HG02970 (cell line): ENCODE measurements at regions not wholly inside any gene's neighbourhood (a gene's known extent, or its start where the extent isn't known, plus 50 kb on each side); places are given as distances from the start of the nearest gene placed in this dataset.
"Not testable (repeated sequence)": the region's sequence is repeated elsewhere in the genome, so short reads cannot be mapped to it uniquely, and the experiment has no call there.

ENCODE experiments used
- ATAC-seq: cut with Tn5 transposase; IDR thresholded peaks from one replicate; pipeline ENCODE4 v1.9.1; 2021; ENCODE audit warnings: mild to moderate bottlenecking, moderate library complexity, moderate number of reproducible peaks; ENCODE audit not compliant: unreplicated experiment, low FRiP score

DNA sequence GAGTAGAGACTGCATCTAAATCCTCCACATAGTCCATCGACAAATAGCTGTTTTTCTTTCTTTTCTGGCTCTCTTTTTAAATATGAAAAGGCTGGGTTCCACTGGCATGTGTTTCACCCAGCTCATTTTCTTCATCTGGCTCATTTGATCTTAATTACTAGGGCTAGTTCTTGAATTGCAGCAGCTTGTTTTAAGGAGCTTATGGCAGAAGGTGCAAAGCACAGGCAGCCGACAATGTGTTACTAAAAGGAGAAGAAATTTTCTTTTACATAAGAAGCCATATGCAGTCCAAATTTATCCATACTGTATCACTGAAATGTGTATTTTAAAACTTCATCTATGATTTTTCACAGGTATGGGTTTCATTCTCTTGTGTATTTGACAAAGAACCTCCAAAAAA is 205.6 kb upstream of the PTER start:
- ATAC-seq: no peak

DNA sequence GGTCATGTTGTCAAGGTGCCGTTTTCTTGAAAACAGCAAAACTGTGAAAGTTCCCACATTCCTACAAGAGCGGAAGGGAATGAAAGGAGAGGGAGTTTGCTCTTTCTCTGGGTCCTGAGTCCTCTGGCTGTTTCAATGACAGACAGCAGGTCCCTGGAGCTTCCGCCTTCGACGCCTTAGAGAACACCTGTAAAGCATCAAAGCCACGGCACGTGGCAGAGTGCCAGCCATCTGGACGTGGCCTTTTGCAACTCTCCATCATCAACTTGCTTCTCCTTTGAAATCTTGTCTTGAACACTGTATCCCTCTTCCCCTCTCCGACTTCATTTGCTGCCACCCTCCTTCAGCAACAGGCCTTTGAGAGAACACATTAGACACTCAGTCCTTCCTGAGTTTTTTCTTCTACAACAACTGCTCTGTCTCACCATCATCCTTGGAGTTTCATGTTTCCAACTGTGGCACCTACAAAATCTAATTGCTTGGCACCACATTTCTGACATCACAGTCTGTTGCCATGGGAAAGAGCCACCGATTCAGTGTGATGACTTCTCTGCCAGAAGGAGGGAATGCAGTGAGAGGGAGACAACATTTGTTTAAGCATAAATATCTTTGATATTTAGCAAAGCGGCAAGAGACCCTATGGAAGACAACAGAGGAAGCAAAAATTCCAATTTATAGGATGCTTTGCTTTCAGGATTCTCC is 204.9 kb upstream of the PTER start:
- ATAC-seq: no peak

DNA sequence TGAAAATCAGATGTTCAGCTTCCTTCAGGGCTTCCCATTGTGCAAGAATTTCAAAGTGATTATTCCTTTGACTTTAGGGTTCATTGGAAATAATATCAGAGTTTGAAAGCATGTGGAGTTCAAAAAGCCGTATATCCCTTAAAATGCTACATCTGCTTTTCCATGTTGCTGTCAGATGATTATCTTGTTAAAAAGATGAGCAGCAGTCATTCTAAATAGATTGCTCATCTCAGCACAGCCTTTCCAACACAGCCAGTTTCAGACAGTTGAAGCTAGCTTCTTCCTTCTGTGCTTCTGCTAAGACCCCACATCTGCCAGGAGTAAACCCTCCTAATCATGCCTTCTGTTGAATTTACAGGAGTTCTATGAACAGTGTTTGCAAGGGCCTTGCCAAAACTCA is 204.4 kb upstream of the PTER start:
- ATAC-seq: no peak

DNA sequence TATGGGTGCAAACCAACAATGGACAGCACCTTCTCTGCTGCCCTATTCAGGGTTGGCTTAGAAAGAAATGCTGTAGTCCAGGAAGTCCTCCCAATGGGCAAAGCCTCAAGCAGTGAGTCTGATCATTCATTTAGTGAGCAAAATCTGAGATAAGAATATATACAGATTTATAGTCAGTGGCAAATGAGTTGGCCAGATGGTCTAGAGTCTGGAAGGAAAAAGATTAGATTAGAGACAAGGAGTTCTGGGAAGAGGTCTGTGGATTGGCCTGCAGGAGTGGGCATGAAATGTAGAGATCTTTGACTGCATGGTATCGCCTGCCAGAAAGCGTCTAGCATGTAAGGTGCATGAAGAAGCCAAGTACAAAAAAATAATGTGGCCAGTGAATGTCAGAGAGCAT is 201.9 kb upstream of the PTER start:
- ATAC-seq: no peak

DNA sequence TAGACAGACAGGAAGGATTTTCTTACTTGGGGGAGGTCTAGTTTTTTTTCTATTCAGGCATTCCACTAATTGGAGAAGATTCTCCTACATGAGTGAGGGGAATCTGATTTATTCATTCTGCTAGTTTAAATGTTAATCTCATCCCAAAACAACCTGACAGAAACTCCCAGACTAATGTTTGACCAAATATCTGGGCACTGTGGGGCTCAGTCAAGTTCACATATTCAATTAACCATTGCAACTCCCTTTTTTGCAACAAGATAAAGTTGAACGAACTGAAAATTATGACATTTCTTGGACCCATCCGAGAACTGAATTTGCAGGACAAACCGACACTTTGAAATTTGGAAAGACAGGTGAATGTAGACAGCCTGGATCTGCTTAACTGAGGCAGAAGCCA is 194.4 kb upstream of the PTER start:
- ATAC-seq: no peak

DNA sequence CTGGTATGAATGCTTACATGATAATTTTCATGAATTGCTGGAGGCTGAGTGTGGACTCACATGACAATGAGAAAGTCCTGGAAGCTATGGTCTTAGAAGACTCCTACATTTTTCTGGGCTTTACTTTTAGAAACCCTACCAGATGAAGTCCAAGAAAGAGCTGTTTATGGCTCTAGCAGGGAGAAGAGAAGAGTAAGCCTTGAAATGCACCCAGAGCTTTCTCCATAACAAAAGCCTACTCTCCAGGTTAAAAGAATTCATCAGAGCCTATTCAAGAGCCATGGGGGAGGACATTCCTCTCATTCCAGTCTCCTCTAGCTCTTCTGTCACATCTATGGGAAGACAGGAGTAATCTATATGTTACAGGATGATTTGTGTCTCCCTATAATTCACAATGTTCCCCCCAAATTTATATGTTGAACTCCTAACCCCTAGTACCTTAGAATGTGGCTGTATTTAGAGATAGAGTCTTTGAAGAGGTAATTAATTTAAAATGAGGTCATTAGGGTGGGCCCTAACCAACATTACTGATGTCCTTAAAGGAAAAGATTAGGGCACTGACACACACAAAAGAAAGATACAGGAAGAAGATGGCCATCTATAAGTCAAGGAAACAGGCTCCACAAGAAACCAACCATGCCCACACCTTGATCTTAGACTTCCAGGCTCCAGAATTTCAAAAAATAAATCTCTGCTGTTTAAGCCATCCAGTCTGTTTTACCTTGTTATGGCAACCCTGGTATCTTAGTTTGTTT is 193.8 kb upstream of the PTER start:
- no peak for ATAC-seq

DNA sequence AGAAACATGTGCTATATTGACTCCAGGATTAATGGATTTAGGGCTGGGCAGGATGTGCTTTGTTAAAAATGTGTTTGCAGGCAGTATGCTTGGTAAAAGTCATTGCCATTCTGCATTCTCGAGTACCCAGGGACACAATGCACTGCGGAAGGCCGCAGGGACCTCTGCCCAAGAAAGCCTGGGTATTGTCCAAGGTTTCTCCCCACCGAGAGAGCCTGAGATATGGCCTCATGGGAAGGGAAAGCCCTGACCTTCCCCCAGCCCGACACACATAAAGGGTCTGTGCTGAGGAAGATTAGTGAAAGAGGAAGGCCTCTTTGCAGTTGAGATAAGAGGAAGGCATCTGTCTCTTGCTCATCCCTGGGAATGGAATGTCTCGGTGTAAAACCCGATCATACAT is 186.7 kb upstream of the PTER start:
- not testable (repeated sequence) for ATAC-seq

DNA sequence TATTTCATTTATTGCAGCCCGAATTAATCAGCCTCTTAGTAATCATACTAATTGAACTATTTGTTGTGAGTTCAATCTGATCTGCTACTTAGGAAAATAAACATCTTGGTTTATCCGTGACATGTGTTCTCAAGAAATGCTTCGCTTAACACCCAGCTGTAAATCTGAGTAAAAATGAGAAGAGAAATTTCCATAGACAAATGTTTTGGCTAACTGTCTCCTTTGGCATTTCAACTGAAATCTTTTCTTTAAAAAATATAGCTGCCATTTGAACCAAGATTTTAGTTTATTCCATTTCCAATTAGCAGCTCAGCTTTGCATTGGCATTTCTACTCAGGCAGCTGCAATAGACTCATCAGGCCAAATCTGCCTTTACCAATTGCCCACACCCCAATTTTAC is 180.5 kb upstream of the PTER start:
- no peak for ATAC-seq

DNA sequence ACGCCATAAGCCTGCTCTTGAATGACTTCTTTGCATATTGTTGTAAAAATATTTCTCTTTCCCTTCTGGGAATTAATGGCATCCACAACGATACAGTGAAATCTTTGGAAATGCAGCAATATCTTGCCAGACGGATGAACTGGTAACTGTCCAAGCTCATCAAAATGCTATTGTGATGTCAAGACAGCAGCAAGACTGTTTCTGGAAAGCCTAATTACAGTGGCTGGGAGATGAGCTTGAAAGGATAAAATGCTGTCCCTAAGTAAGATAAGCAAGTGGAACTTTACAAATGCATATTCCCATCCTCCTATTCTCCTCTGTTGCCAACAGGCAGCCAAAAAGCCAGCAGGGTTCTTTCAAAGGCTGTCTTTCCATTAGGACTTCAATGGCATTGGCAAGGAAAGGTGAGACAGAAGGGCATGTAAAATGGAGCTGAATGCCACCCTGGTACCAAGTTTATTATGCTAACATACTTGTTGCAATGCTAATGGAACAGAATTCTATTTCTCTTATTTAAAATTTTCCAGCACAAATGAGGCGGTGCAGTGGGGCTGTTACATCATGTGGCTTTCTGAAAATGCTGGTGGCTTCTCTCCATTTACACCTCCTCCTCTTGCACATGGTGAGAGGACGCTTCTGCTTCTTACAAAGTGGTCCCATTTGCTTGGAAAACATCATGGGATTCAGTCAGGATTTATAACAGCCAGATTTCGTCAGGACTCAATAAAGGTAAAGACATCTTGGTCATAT is 178.3 kb upstream of the PTER start:
- ATAC-seq: no peak

DNA sequence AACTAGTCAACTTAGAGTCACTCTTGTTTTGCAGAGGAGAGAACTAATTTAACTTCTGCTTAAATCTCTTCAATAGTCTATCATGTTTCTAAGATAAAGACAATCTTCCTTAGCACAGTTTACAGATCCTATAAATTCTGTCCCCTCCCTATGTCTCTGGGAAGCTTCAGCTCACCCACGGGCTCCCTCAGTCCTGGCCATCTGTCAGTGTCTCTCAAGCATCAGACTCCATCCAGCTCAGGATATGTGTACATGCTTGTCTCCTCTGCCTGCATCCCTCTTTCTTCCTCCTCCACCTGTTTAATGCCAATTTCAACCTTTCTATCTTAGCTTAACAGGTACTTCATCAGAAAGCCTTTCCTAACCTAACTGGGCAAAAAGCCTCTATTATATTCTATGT is 177.1 kb upstream of the PTER start:
- no peak for ATAC-seq

DNA sequence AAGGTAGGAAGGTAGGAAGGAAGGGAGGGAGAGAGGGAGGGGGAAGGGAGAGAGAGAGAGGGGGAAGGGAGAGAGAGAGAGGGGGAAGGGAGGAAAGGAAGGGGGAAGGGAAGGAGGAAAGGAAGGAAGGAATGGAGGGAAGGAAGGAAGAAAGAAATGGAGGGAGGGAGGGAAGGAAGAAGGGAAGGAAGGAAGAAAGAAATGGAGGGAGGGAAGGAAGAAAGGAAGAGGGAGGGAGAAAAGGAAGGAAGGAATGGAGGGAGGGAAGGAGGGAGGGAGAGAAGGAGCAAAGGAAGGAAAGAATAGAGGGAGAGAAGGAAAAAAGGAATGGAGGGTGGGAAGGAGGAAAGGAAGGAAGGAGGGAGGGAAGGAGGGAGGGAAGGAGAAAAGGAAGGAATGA is 176.4 kb upstream of the PTER start:
- ATAC-seq: no peak

DNA sequence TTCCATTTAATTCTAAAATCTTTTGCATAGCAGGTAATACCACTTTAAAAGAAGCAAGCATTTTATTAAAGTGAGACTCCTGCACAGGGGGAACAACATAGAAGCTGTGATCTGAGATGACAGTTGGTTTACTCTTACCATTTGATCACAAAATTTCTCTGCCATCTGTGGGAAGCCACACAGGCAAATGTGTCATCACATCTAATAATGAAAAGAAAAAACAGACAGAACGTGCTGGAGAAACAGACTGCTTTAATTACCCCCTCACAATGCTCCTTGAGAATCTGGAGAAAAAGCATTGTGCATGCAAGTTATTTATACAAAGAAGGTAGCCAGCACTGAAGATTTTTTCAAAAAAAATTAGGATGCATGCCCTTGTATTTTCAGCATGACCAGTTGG is 165.2 kb upstream of the PTER start:
- ATAC-seq: no peak

DNA sequence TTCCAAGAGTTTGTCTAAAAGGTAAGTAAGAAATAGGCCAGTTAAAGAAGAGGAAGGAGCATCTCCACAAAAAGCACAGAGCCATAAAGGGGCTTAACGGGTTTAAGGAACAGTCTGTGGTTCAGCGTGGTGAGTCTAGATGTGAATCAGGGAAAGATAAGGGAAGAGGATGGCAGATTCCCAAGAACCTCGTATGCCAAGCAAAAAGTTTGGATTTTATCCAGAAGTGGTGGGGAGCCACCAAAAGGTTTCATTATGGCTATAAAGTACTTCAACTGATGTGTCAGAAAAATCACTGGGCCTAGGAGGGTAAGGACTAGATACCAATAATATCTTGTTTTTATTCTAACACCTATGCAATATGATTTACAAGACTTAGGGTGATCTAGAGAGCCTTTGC is 161.9 kb upstream of the PTER start:
- no peak for ATAC-seq

DNA sequence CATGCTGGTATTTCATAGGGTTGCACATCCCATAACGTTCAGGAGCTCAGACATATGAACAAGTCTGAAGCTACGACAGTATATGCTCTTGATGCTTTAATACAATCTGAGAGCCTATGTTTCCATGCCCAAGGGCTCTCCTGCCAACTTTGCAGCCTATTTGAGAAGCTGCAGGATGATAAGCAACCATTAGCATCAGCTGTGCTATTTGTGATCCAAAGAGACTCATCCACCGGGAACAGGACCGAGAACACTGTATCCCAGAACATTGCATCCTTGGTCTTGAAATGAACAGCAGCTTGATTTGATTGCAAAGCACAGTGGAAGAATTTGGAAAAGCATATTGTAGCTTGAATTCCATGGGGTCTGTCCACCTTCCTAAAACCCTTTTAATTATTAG is 156.2 kb upstream of the PTER start:
- ATAC-seq: no peak

DNA sequence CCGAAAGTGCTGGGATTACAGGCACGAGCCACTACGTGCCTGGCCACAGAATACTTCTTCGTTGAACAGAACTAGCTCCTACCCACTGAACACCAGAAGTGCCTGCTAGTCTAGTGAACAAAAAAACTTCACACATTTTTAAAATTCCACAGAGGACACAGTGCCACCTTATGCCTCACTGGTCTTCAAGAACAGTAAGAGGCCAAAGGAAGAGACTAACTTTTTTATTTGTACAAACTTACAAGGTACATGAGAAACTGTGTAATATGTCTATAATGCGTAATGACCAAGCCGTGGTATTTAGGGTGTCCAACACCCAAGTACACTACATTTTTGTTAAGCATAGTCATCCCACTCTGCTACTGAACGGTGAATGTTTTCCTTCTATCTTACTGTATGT is 144.4 kb upstream of the PTER start:
- ATAC-seq: no peak

DNA sequence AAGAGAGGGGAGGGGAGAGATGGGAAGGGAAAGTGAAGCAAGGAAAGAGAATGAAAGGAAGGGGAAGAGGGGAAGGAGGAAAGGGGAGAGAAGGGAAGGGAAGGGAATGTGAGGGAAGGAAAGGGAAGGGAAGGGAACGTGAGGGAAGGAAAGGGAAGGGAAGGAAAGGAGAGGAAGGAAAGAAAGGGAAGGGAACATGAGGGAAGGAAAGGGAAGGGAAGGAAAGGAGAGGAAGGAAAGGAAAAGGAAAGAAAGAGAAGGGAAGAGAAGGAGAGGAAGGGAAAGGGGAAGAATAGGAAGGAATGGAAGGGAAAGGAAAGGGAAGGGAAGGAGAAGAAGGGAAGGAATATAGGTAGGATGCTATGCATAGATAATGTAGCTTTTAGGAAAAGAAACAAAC is 139.7 kb upstream of the PTER start:
- no peak for ATAC-seq

DNA sequence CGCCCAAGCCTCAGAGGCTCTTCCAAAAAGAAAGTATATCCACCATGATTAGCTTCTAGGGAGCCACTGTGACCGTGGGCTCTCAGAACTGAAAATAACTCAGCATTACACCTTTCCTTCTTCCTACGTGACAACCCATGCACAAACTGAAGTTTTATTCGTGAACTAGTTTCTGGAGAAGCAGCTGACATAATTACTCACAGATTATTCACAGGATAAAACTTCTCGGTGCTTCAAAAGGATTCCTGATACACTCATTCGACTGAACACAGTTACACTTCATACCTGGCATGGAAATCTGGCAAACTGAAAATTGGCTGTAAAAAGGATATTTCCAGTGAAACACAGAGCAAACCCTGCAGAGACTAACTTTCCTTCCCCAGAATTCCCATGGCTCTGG is 139.2 kb upstream of the PTER start:
- no peak for ATAC-seq

DNA sequence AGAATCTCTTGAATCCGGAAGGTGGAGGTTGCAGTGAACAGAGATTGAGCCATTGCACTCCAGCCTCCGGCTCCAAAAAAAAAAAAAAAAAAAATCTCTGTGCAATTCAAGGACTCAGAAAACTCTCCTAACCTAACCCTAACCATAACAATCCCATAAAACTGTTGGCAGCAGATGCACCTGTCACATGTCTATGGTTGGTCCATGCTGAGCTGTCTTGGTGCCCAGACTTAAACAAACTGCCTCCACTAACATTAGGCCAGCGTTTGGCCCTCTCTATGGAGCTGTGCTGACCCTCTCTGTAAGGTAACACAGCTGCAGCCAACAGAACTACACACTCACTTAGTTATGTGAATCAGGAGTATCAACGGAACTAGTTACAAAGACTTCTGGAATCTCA is 132.5 kb upstream of the PTER start:
- ATAC-seq: no peak

DNA sequence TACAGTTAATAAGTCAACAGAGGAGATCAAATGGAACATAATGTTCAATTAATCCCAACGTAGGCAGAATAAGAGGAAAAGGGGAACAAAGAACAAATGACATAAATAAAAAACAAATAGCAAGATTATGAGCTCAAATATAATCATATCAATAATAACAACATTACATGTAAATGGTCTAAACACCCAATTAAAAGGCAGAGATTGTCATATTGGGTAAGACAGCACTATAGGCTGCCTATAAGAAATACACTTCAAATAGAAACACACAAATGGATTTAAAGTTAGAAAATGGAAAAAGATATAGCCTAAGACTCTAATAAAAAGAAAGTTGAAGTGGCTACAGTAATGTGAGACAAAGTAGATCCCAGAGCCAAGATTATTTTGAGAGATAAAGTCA is 126.4 kb upstream of the PTER start:
- ATAC-seq: no peak

DNA sequence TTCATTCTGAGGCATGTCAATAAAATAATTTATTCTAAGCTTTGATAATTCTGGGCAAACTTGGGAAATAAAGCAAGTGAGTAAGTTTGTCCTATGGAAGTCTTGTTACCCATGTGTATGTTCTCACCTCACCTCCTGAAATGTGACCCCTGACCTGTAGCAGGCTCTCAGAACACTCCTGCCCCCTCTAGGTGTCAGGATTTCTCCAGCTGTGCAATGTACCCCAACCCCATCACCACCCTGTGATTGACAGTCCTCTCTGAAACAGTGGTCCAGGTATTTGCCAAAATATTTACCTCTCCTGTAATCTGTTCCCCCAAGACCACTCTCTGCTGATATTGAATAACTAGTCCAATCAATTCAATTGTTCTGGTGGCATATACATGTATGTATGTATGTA is 122.6 kb upstream of the PTER start:
- no peak for ATAC-seq

DNA sequence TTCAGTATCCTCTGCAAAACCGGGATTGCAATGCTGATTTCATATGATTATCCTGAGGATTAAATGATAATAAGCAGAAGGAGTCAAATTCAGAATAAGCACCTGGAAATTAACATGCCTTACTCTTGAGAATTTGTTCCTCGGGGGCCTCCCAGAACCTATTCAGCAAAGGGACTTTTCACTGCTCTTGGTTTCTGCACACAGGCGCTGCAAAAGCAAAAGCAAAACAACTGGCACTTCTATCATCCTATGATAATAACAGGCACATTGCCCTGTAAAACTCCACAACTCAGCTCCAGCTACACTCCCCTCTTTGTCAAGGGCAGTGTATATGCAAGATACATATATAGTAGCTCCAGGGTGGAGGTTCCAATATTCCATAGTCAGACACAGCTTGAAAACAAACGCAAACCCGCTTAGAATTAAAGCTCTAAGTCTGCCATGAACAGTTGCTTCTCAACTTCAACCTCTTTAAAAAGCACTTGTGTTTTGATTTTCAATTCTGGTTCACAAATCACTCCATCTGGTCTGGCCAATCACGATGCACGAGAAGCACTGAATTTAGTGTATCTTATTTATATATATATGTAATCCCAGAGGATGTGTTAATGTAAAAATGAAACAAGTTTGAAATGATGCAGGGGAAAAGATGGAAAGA is 119.9 kb upstream of the PTER start:
- ATAC-seq: no peak
